ENCODE measurements at regions not wholly inside any gene's neighbourhood (a gene's known extent, or its start where the extent isn't known, plus 50 kb on each side); places are given as distances from the start of the nearest gene placed in this dataset.

GRCh38 chr3:30945291-30945690 lies 50.8 kb upstream of the GADL1 start:
- DNase-seq = no peak

GRCh38 chr3:30948426-30948825 lies 54.0 kb upstream of the GADL1 start:
- DNase-seq = no peak

- no peak for DNase-seq
Measured at GRCh38 chr3:30951826-30952225, 57.4 kb upstream of the GADL1 start.

- no peak for DNase-seq
Measured at GRCh38 chr3:30952786-30953185, 58.3 kb upstream of the GADL1 start.

GRCh38 chr3:30954426-30954825 lies 60.0 kb upstream of the GADL1 start:
- no peak for DNase-seq

- DNase-seq = no peak
Measured at GRCh38 chr3:30962084-30962483, 67.6 kb upstream of the GADL1 start.

GRCh38 chr3:30962493-30962892 lies 68.0 kb upstream of the GADL1 start:
- DNase-seq = no peak

GRCh38 chr3:30963223-30963722 lies 68.8 kb upstream of the GADL1 start:
- no peak for DNase-seq

- no peak for DNase-seq
Measured at GRCh38 chr3:30964612-30965011, 70.2 kb upstream of the GADL1 start.

GRCh38 chr3:30966896-30967295 lies 72.4 kb upstream of the GADL1 start:
- no peak for DNase-seq

- no peak for DNase-seq
Measured at GRCh38 chr3:30970183-30970582, 75.7 kb upstream of the GADL1 start.

- no peak for DNase-seq
Measured at GRCh38 chr3:30972449-30972848, 78.0 kb upstream of the GADL1 start.

- no peak for DNase-seq
Measured at GRCh38 chr3:30974071-30974470, 79.6 kb upstream of the GADL1 start.

- DNase-seq = no peak
Measured at GRCh38 chr3:30977592-30977991, 83.1 kb upstream of the GADL1 start.

GRCh38 chr3:30980993-30981392 lies 86.5 kb upstream of the GADL1 start:
- no peak for DNase-seq

- DNase-seq = no peak
Measured at GRCh38 chr3:30982416-30983075, 88.1 kb upstream of the GADL1 start.

GRCh38 chr3:30984855-30985749 lies 90.6 kb upstream of the GADL1 start:
- DNase-seq = no peak

GRCh38 chr3:30986551-30986950 lies 92.1 kb upstream of the GADL1 start:
- no peak for DNase-seq

- no peak for DNase-seq
Measured at GRCh38 chr3:30988769-30989168, 94.3 kb upstream of the GADL1 start.

- DNase-seq = no peak
Measured at GRCh38 chr3:30989276-30990030, 95.0 kb upstream of the GADL1 start.

GRCh38 chr3:30996467-30996866 lies 102.0 kb upstream of the GADL1 start:
- no peak for DNase-seq

GRCh38 chr3:31002730-31003129 lies 108.3 kb upstream of the GADL1 start:
- DNase-seq = no peak

- no peak for DNase-seq
Measured at GRCh38 chr3:31004025-31004678, 109.7 kb upstream of the GADL1 start.

All from stimulated activated CD4-positive, alpha-beta T cell treated with anti-CD3 and anti-CD28 coated beads, Interleukin-4, amount 100 ng/mL, for 4 hours (primary cell).